Heart left ventricle (tissue), 13 donors: ENCODE measurements at regions not wholly inside any gene's neighbourhood (a gene's known extent, or its start where the extent isn't known, plus 50 kb on each side); places are given as distances from the start of the nearest gene placed in this dataset.

Source experiments
- CTCF ChIP-seq, 12 donors: fragments of 200-600 bp; sonication (generic) in 4 of 12; IDR thresholded peaks; one replicate each; pipeline versions ENCODE4 v1.5.0 to v1.8.0; 2018 to 2022; ENCODE audit warnings: antibody characterized with exemption in 12 of 12, mild to moderate bottlenecking in 5 of 12
- POLR2A ChIP-seq, 2 donors: fragments of 450-650 bp; IDR thresholded peaks; one replicate each; pipeline ENCODE4 v1.6.1; 2017; ENCODE audit warnings: antibody characterized with exemption in 2 of 2, mild to moderate bottlenecking in 2 of 2, moderate library complexity in 2 of 2
- donor health status: ischemic (EF 13 %, LVEDD 7.1; RV severe dilation, severe dysfunction).
- donor health status: DM: no; HTN: yes; CAD: no.
- donor health status: DM: no; HTN: no; CAD: no.
- donor health status: ischemic (EF 25% LVEDD 6.9; RV normal size, moderate dysfunction).
- donor health status: ischemic (EF 25% LVEDD 5.7; RV mildly dilated, moderate dysfunction).
- donor health status: ischemic (EF 35%, LVEDD 5.7; RV mildly dilated, moderate dysfunction).
- donor health status: nonischemic (EF 11% LVEDD 7.7; RV severe dilation, severe dysfunction).
- donor health status: DM: yes; HTN: yes; CAD: no.
- donor health status: PGD.
- donor health status: ischemic (EF 29% LVEDD 5.4; RV normal size, mild dysfunction).
- donor health status: nonischemic (EF 23%, LVEDD 6.1; RV moderate dilation, normal function).

GRCh38 chr5:164708831-164709230 lies 1203.4 kb downstream of the MAT2B start:
- TF ChIP-seq POLR2A (IDR thresholded peaks at IDR 0.05), result no peak
- TF ChIP-seq CTCF (IDR thresholded peaks at IDR 0.05), result no peak
